GM12891 (cell line): ENCODE measurements at regions not wholly inside any gene's neighbourhood (a gene's known extent, or its start where the extent isn't known, plus 50 kb on each side); places are given as distances from the start of the nearest gene placed in this dataset.

Source experiments
- POLR2A ChIP-seq: IDR thresholded peaks from 2 replicates; pipeline ENCODE4 v1.6.1; 2011; ENCODE audit warnings: low read depth, low read length, control low read depth
- SPI1 ChIP-seq: IDR thresholded peaks from 2 replicates; pipeline ENCODE4 v1.6.1; 2011; ENCODE audit warnings: low read depth, low read length, control low read depth

- no peak for TF ChIP-seq POLR2A
- TF ChIP-seq SPI1 = no peak
These were observed 321.3 kb upstream of the GOLIM4 start for GRCh38 chr3:168417016-168417415.
